WI38 (cell line): ENCODE measurements at regions not wholly inside any gene's neighbourhood (a gene's known extent, or its start where the extent isn't known, plus 50 kb on each side); places are given as distances from the start of the nearest gene placed in this dataset.

ENCODE experiments used
- H3K4me3 ChIP-seq: 2 replicates; pipeline ENCODE4 v1.5.1; 2011; ENCODE audit warnings: low read depth, mild to moderate bottlenecking, control low read depth, low read length
- CTCF ChIP-seq: IDR thresholded peaks from 2 replicates; pipeline ENCODE4 v1.5.1; 2012; ENCODE audit warnings: low read depth, mild to moderate bottlenecking, control low read depth, low read length

GRCh38 chr11:71302911-71303310 lies 50.5 kb upstream of the SHANK2 start:
- TF ChIP-seq CTCF, result no peak
- H3K4me3 ChIP-seq, result no peak overlapping the region

GRCh38 chr11:71302534-71302909 lies 50.1 kb upstream of the SHANK2 start:
- H3K4me3 ChIP-seq, result no peak overlapping the region
- TF ChIP-seq CTCF, result no peak
